HG02588 (cell line): ENCODE measurements at regions not wholly inside any gene's neighbourhood (a gene's known extent, or its start where the extent isn't known, plus 50 kb on each side); places are given as distances from the start of the nearest gene placed in this dataset.

Experiments
- ATAC-seq: cut with Tn5 transposase; IDR thresholded peaks from one replicate; pipeline ENCODE4 v1.9.1; 2021; ENCODE audit warnings: mild to moderate bottlenecking, moderate library complexity; ENCODE audit not compliant: unreplicated experiment

DNA sequence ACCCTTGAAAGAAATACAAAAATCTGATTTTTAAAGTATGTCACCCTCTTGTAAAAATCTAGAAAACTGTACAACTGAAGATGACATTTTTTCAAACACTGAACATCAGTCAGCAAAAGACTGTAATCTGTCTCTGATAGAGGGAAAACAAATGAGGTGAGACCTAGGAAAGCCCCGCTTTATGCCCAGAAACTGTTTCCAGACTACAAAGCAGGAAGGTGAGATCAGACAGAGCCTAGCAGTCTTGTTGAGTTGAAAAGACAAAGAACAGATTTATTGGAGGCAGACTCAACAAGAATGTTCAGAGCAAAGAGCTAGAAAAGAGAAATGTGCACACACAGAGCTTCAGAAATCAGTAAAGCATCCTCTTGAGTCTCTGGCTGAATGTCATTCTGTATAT lies 873.6 kb downstream of the LRFN5 start:
- ATAC-seq: no peak

DNA sequence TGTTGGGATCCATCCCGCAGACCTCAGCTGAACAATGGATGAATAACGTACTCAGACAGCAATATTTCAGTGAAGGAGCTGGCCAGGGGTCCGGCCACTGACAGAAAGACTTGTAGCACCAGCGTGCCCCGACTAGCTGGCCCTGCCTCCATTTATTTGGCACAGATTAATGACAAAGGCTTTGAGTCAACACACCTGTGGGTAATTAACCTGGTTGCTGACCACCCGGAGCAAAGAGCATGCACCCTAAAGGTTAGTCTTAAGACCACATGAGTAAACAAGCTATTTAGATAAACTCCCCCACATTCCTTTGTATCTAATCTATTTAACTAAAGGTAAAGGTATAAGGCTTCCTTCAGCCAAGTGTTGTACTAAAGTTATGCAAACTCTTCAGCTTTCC lies 868.6 kb downstream of the LRFN5 start:
- ATAC-seq: no peak

DNA sequence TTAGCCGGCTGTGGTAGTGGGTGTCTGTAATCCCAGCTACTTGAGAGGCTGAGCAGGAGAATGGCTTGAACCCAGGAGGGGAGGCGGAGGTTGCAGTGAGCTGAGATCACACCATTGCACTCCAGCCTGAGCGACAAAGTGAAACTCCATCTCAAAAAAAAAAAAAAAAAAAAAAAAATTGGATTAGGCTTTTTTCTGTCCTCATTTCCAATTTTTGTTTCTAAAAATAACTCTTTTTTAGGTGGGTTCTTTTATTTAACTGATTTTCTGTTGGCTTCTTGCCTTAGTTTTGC lies 863.7 kb downstream of the LRFN5 start:
- no peak for ATAC-seq

DNA sequence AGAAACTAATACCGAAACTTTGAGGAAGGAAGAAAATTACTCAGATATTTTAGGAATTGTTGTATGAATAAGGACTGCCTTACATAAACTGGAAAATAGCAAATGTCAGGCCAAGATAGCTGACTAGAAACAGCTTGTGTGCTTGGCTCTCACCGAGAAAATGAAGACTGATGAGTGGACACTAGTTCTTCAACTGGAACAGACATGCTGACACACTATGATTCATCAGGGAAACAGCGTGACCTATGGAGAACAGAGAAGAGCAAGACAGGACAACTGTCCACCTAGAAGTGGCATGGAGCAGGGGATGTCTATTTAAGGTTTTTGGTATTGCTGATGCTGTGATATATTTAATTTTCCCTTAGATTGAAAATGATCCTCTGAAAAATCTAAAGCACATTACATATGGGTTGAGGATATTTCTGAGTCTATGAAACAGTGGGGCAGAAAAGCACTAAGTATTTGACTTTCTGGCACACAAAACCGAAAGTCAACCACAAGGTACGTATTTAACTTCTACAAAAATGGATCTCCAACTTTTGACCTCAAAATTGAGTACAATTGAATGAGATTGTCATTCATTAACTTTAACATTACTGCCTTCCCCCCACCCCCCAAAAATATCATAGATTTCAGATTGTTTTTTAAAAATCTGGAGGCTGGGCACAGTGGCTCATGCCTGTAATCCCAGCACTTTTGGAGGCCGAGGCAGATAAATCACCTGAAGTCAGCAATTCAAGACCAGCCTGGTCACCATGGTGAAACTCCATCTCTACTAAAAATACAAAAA lies 863.2 kb downstream of the LRFN5 start:
- no peak for ATAC-seq

DNA sequence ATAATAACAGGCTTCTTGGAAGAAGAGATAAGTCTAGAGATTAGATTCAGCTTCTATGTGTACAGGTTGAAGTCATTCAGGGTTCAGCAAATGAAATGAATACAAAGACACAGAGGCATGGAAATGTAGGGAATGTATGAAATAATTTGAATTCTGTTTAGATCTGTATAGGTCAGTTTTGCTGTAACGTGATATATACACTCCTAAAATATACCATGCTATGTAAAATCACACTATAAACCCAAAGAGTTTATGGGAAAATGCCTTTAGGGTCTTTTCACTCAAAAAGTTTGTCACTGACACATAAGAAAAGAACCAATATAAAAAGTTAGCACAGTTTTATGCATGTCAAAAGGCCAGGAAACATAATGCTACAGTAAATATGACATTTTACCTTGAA lies 854.0 kb downstream of the LRFN5 start:
- no peak for ATAC-seq

DNA sequence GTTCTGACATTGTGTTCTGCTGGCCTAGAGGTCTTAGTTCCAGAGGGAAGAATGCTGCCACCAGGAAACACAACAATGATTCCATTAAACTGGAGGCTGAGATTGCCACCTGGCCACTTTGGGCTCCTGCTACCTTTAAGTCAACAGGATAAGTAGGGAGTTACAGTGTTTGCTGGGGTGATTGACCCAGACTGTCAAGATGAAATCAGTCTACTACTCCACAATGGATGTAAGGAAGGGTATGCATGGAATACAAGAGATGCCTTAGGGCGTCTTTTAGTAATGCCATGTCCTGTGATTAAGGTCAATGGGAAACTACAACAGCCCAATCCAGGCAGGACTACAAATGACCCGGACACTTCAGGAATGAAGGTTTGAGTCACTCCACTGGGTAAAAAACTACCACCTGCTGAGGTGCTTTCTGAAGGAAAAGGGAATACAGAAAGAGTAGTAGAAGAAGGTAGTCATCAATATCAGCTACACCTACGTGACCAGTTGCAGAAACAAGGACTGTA lies 852.6 kb downstream of the LRFN5 start:
- ATAC-seq: no peak

DNA sequence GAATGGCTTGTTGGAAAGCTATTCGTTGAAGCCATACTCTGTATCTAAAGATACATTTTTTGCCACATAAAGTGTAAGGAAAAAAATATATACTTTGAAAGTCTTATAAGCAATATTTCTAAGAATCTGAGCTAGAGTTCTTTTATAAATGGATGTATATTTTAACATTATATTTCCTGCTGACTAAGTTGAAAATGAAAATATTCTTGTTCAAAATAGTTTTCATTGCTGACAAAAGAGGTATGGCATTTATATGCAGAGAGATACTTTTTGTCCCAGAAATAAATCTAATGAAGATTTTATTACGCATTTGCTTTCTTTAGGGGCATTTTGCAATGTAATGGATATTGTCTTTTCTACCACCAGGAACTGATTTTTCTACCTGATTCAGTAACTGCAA lies 834.9 kb downstream of the LRFN5 start:
- no peak for ATAC-seq

DNA sequence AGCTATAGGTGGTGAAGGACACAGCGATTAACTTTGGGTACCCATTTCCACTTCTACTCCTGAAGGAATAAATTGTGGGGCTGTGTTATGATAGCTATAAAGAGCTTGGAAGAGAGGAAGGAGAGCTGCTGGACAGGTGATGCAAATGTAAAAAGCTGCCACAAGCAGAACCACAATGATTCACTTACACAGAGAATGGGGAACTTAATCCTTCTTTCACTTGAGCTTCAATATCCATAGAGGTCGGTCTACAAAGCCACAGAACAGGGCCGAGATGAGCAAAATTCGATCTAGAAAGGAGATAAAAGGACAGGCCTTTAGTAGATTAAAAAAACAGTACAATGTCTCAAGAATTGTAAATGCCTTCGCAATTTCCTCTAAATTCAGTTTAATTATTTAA lies 831.1 kb downstream of the LRFN5 start:
- no peak for ATAC-seq

DNA sequence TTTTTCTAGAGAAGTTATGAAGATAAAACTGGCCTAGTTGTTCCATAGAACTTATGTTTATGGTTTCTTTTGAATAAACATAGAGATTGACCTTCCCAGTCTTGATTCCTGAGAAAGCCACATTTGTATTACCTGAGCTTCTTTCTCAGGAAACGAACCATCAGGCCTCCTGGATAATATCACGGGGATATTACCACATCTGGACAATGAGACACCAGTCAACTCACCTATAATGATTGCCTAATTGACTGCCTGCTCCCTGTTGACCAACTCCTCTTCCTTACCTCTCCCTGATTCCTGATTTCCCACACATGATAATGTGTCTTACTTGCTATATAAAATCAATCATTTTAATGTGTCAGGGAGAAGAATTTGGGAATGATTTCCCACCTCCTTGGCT lies 822.7 kb downstream of the LRFN5 start:
- ATAC-seq: no peak

DNA sequence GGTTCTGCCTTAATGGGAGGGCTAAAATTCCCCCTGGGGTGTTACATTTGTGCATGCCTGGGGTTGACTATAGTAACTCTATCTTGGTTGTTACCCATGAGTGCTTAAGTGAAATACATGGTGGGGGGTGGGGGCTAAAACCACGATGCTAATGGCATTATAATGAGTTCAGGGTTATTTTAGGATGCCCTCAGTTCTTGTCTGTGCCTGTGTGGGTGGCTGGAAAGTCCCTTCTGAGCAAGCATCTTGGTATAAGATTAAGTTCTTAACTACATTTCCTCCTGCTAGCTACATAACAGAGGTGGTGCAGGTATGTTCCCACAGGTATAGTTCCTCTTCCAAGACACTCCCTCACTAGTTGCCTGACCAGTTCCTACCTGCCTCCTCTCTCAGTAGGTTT lies 822.3 kb downstream of the LRFN5 start:
- ATAC-seq: peak; percentile 97

DNA sequence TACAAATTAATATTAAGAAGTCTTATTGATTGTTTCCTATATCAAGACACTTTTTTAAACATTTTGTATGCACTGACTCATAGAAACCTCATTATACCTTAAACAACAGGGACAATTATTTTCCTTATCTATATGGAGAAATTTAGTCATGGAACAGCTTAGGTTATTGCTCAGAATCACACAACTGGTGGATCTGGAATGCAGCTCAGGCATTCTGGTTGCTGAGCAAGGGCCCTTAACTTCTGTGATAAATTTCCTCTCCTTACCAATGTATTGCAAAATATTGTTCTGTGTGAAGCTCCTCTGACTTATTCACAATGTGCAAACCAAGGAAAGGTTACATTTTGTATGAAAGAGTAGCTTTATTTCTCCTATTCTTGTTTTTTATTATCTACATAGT lies 817.8 kb downstream of the LRFN5 start:
- no peak for ATAC-seq

DNA sequence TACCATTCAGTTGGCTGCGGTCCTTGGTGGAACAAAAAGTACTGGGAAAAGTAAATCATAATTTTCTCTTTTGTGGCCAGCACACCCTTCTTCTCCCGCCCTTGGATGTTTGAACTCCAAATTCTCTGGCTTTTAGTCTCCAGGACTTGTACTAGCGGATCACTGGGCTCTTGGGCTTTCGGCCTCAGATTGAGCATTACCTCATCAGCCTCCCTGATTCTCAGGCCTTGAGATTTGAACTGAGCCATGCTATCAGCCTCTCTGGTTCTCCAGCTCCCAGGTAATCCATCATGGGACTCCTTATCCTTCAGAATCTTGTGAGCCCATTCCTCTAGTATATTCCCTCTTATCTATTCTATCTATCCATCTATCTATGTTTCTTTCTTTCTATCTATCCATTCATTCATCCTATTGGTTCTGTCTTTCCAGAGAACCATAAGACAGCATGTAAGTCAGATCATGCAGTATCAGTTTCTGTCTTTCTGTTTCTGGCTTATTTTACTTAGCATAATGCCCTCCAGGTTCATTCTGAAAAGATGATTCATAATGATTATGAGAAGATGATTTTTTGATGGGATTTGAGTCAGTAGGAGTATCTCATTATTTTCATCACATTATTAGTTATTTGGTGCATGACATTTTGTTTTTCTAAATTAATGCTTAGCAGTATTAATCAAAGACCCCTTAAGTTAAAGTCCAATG lies 814.9 kb downstream of the LRFN5 start:
- no peak for ATAC-seq

DNA sequence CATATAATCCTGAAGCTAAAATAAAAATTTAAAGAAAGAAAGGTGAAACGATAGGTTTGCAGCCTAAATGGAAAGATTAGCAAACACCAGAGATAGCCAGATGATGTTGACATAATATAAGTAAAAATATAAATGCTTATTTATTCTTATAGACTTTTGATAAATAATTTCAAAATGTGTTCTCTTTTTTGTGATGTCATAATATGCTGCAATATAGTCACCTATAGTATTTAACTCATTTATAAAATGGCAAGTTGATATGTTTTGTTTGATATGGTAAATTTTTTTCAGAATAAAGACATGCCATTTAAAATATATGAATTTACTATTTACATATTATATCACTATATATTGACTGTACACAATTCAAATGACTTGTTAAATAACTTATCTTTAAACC lies 813.4 kb downstream of the LRFN5 start:
- no peak for ATAC-seq

DNA sequence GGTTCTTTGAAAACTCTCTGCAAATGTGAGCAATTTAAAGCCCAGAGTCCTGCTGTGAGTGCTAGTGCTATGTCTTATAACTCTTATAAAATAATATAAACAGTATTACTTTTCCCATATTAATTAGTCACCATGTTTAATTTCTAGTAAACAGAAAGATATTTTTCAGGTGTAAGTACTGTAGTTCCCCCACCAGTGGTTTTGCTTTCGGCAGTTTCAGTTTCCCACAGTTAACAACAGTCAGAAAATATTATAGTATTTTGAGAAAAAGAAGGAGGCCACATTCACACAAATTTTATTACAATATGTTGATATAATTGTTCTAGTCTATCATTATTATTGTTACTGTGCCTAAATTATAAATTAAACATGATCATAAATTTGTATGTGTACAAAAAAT lies 800.5 kb downstream of the LRFN5 start:
- ATAC-seq: no peak

DNA sequence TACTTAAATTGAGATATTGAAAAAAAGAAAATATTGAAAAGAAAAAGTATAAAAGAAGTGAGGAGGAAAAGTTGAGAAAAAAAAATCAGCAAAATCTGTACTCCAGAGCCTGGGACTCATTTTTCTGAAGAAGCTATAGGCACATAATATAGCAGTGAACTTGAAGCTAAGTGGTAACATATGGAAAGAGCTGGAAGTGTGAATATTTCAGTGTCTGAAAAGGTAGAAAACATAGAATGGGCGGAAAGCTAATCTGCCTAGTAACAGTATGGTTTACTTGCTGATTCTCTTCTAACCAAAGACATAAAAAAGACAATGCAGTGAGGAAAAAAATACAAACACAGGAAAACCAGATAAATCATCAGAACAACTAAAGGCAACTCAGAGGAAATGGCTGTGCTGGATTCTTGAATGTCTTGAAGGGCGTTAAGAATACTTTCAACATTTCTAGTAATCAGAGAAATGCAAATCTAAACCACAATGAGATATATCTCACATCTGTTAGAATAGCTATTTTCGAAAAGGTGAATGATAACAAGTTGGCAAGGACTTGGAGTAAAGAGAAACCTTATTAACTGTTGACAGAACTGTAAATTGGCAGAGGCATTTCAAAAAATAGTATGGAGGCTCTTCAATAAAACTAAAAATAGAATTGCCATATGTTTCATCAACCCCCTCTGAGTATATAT lies 784.6 kb downstream of the LRFN5 start:
- ATAC-seq: peak; percentile 47

DNA sequence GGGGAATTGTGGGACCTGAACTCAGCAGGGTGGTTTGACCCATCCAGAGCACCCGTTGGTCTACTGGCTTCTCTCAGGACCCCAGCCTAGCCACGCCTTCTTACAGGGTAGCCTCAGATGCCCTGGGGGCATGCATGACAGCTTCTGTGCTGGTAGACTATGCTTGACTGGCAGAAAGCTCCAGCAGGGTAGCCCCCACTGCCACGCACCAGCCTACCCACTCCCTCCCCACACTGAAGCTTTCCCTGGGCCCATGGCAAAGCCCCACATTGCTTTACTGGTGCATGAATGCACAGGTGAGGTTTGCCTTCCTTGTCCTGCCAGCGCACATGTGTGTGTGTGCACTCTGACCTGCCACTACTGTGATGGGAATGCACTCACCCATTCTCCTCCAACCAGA lies 772.2 kb downstream of the LRFN5 start:
- no peak for ATAC-seq

DNA sequence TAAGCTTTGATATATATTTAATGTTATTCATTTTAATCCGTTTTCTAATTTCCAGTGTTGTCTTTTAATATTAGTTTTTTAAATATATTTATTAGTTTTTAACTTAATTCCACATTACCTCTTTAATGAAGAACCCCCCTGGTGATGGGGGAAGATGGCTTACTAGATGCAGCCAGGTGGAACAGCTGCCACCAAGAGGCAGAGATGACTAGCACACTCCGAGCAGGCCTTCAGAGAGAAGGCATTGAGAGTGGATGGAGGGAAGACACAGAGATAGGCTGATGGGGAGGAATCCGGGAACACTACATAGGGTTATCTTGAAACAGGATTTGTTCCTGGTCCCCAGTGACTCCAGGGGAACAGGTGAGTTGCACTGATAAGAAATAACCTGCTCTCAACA lies 771.6 kb downstream of the LRFN5 start:
- ATAC-seq: no peak

DNA sequence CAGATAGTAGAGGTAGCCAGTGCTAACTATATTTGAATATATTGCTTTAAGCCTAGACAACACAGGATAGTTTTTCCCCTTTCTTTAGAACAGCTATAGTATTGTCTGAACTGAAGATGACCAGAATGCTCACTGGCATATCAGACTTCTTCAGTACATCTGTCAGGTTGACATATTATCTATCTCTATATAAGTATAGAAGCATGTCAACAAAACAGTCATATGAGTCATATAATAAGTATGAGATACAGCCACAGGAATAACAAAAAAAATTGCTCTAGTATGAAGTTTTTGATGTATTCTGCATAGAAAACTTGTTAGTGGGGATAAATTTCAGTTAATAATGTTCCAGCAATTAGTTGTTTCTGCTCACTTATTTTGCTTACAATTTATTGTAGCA lies 767.7 kb downstream of the LRFN5 start:
- no peak for ATAC-seq

DNA sequence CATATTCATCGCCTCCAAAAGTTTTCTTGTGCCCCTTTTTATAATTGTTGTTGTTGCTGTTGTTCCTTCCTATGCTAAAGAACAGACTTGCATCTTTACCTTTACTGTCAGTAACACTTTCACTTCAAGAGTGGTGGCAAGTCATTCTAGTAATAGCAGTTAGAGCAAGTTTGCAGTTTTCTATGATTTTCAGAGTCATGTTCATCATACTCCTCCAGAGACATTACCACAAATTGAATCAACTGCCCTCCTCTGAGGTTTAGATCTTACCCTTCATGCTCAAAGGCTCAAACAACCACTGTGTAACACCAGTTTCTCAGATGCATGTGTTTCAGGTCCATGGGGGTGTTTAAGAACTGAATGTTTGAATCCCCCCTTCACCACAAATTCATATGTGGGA lies 763.4 kb downstream of the LRFN5 start:
- ATAC-seq: no peak

DNA sequence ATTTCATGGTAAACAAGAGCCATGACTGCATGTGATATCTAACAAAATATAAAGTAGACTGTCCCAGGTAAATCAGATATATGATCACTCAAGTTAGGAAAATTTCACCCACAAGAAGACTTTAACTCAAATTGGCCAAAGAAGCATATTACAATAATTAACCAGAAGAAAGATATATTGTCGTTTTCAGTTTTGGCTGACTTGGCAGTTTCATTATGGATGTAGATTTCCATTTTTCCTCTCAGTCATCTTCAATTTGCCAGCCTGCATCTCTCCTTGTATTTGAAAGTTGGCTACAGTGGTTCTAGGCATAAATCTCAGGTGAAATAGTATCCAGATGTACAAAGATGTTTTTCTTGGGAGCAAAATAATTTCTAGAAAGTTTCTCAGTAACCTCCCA lies 761.6 kb downstream of the LRFN5 start:
- ATAC-seq: no peak

DNA sequence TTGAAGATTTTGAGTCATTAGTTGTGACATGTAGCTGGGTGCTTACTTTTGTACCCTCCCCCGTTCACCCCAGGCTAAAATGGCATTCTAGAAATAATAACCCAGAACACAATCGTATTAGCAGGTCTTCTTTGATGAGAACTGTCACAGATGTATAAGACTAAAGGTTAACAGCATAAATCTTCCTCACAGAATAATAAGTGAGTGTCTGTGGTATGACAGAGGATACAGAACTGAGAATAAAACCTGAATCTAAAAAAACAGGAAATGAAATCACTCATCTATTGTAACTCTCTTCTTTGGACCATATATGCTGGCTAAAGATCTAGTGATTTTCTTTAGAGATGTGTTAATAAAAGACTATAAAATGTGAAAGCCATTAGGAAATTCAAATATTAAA lies 746.6 kb downstream of the LRFN5 start:
- no peak for ATAC-seq

DNA sequence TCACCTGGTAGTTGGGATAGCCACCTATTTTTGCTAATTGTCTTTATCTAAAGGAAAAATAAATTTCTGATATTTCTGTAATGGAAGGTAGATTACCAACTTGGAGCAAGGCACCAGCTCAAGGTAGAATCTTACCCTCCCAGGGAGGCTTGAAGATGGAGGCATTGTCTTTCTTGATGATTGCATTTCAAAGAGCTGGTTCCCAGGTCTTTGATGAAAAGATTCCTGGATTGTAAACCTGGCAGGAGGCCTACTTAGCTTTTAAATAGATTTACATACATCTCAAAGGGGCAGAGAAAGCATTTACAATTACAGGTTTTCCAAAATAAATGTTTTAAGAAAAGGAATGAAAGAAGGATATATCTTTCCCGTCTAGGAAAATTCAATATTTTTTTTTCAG lies 729.2 kb downstream of the LRFN5 start:
- ATAC-seq: no peak
